ENCODE measurements at regions not wholly inside any gene's neighbourhood (a gene's known extent, or its start where the extent isn't known, plus 50 kb on each side); places are given as distances from the start of the nearest gene placed in this dataset.

- TF ChIP-seq, protein P1, sequence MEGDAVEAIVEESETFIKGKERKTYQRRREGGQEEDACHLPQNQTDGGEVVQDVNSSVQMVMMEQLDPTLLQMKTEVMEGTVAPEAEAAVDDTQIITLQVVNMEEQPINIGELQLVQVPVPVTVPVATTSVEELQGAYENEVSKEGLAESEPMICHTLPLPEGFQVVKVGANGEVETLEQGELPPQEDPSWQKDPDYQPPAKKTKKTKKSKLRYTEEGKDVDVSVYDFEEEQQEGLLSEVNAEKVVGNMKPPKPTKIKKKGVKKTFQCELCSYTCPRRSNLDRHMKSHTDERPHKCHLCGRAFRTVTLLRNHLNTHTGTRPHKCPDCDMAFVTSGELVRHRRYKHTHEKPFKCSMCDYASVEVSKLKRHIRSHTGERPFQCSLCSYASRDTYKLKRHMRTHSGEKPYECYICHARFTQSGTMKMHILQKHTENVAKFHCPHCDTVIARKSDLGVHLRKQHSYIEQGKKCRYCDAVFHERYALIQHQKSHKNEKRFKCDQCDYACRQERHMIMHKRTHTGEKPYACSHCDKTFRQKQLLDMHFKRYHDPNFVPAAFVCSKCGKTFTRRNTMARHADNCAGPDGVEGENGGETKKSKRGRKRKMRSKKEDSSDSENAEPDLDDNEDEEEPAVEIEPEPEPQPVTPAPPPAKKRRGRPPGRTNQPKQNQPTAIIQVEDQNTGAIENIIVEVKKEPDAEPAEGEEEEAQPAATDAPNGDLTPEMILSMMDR (conservative IDR thresholded peaks at IDR 0.05; ENCODE audit: low read length) = no peak
- no peak for TF ChIP-seq EZH2phosphoT487 (IDR thresholded peaks at IDR 0.05; ENCODE audit: borderline replicate concordance, low read depth, low read length)
Observed at GRCh38 chr12:93204896-93205295, 172.8 kb upstream of the NUDT4 start.

Data from OCI-LY7 (cell line).